GM13976 (cell line): ENCODE measurements at regions not wholly inside any gene's neighbourhood (a gene's known extent, or its start where the extent isn't known, plus 50 kb on each side); places are given as distances from the start of the nearest gene placed in this dataset.

Experiments used
- DNase-seq: peaks from one replicate; pipeline ENCODE4 v3.0.0; 2012; ENCODE audit warnings: low spot score
- in situ Hi-C: fragments of 300-500 bp; cut with MboI; formaldehyde crosslinking; loops from one replicate; pipeline ENCODE4 v1.12.0; 2022; ENCODE audit warnings: low sequenced_read_pairs, mixed read lengths, inconsistent platforms; ENCODE audit not compliant: unreplicated experiment
- TF ChIP-seq, protein P1 (sequence below): IDR thresholded peaks from 2 replicates; pipeline ENCODE4 v1.5.1; 2012; ENCODE audit warnings: borderline replicate concordance, mild to moderate bottlenecking; ENCODE audit not compliant: insufficient read depth; ENCODE audit errors: extremely low read depth, missing control alignments, control extremely low read depth

DNA sequence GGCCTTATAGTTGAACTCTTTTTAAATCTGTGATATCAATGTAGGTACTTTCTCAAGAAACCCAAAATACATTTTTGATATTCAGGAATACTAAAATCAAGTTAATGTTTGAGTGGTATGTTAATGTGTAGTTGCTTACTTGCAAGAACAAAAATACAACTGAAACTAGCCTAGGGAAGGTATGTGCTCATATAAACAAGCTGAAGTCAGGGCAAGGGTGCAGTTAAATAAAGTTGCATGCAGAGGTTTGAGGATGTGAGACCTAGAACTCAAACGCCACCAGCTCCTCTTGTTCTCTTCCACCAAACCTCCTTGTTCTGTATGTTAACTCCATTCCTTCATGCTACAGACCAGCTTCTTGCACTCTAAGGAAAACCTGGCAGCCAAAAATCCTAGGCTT lies 388.3 kb upstream of the SMIM21 start:
- DNase-seq = no peak
- in situ Hi-C loops = no loop called here
- TF ChIP-seq, protein P1, sequence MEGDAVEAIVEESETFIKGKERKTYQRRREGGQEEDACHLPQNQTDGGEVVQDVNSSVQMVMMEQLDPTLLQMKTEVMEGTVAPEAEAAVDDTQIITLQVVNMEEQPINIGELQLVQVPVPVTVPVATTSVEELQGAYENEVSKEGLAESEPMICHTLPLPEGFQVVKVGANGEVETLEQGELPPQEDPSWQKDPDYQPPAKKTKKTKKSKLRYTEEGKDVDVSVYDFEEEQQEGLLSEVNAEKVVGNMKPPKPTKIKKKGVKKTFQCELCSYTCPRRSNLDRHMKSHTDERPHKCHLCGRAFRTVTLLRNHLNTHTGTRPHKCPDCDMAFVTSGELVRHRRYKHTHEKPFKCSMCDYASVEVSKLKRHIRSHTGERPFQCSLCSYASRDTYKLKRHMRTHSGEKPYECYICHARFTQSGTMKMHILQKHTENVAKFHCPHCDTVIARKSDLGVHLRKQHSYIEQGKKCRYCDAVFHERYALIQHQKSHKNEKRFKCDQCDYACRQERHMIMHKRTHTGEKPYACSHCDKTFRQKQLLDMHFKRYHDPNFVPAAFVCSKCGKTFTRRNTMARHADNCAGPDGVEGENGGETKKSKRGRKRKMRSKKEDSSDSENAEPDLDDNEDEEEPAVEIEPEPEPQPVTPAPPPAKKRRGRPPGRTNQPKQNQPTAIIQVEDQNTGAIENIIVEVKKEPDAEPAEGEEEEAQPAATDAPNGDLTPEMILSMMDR = no peak

DNA sequence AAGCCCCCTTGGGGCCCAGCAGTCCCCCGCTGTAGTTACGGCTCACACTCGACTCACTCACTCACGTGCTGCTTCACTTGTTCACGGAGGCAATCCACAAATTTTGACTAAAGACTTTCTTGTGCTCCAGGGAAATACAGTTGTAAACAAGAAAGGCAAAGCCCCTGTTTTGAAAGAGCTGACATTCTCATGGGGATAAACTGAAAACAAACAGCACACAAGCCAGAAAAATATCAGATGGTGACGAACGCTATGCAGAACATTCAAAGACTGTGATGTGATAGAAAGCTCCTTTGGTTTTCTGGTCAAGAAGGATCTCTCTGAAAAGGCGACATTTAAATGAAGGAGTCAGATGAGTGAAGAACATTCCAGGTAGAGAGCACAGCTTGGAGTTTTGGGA lies 385.3 kb upstream of the SMIM21 start:
- no peak for DNase-seq
- TF ChIP-seq, protein P1 = no peak
- in situ Hi-C loops = no loop called here

DNA sequence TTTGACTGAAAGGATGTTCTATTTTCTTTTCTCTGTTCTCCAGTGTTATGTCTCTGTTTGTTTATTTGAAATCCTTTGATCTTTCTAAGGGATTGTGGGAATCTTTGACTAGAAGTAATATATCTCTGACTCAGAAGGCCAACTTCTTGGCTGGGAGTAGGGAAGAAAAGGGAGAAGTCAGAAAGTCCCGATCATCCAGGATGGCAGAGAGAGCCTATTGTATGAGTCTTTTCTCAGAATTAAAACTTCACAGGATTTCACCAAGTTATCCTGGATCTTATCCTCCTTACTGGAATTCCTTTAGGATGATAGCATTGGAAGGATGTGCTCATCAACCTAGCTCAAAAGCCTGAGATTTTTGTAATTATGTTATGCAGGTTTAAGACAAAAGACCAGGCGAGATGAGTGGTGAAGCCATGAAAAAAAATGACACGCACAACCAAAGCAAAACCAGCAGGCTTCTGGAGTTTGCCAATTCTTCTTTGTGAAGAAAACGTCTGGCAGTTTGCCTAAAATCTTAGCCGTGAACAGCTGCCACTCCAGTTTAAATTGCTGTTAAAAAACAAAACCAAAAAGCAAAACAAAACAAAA lies 383.6 kb upstream of the SMIM21 start:
- DNase-seq = no peak
- in situ Hi-C loops = no loop called here
- TF ChIP-seq, protein P1 = no peak

DNA sequence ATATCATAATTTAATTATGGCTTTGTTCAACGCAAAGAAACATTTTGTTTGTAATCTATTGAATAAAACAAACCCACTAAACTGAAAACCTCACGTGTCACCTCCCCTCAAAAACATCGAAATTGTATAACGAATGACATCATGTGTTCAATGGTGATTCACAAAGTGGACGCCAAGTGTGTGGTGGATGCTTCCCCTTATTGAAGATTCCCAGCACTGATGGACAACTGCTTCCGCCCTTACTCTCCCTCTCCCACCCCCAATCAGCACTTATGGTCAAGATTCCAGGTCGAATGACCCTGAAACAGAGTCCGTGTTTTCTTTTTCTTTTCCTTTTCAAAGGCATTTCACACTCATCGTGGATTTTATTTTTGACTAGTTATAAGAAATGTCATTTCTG lies 383.0 kb upstream of the SMIM21 start:
- in situ Hi-C loops = no loop called here
- TF ChIP-seq, protein P1 = no peak
- no peak for DNase-seq

DNA sequence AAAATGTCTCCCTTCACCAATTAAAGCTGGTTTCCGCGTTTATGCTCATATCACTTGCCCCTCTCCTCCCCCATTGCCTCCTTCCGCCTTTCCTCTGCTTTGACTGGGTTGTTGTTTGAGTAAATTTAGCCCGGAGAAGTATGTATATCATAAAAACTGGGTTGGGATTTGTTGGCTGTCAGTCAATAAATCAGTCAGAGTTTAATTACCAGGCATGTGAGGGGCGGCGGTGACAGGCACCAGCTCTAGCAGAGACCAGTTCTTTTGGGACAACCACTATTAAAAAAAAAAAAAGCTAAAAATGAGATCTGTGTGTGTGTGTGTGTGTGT lies 382.4 kb upstream of the SMIM21 start:
- TF ChIP-seq, protein P1 = no peak
- DNase-seq = no peak
- in situ Hi-C loops = no loop called here

DNA sequence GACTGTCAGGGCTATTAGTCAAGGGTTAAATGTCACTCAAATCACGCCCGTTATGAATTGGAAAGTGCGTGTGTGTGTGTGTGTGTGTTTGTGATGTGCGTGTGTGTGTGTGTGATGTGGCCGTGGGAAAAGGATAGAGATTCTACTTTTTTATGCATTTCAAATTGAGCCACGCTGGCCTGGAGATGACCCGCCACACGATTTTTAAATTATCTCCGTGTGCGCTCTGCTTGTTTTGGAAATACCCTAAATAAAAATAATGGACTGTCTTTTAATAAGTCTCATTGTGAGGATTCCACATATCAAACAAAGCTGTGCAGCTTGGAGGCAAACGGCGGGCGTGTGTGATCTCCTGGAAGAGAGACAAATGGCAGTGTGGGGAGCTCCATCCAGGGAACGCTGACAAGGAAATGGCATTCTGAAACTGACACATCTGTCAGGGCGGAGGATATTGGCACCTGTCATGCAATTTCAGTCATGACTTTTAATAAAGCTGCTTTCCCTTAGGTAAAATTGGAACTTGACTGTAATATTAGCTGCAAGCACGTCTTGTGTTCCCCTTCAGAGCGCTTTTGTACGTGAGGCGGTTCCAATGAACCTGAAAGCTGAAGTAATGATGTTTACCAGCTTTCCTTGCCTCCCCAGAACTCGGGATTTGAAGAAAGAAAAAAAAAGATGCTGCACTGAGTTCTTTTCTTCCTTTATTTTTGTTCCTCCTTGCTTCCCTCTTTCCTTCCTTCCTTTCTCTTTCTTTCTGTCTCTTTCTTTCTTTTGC lies 381.8 kb upstream of the SMIM21 start:
- no peak for DNase-seq
- TF ChIP-seq, protein P1 = no peak
- in situ Hi-C loops = no loop called here
